Endodermal cell (in vitro differentiated cells): ENCODE measurements at regions not wholly inside any gene's neighbourhood (a gene's known extent, or its start where the extent isn't known, plus 50 kb on each side); places are given as distances from the start of the nearest gene placed in this dataset.

ENCODE experiments used
- DNase-seq: peaks from one replicate; pipeline ENCODE4 v3.0.0-alpha.2; 2017
- H3K27ac ChIP-seq: 2 replicates; pipeline ENCODE4 v1.5.1; 2013; ENCODE audit warnings: mild to moderate bottlenecking, low read depth, low read length, moderate library complexity
- H3K27me3 ChIP-seq: 2 replicates; pipeline ENCODE4 v1.6.1; 2013; ENCODE audit warnings: mild to moderate bottlenecking, low read length, moderate library complexity; ENCODE audit not compliant: insufficient read depth, control insufficient read depth, poor library complexity, severe bottlenecking
- H3K36me3 ChIP-seq: 2 replicates; pipeline ENCODE4 v1.7.0; 2013; ENCODE audit warnings: mild to moderate bottlenecking, low read length, moderate library complexity; ENCODE audit not compliant: control insufficient read depth, insufficient read depth
- H3K4me1 ChIP-seq: one replicate; pipeline ENCODE4 v1.7.0; 2013; ENCODE audit warnings: low read length; ENCODE audit not compliant: control insufficient read depth, insufficient read depth
- H3K4me3 ChIP-seq: 2 replicates; pipeline ENCODE4 v1.5.1; 2013; ENCODE audit warnings: mild to moderate bottlenecking, low read length, moderate library complexity
- H3K9ac ChIP-seq: 2 replicates; pipeline ENCODE4 v1.6.1; 2013; ENCODE audit warnings: mild to moderate bottlenecking, low read length, moderate library complexity; ENCODE audit not compliant: poor library complexity, severe bottlenecking; ENCODE audit errors: extremely low read depth
- H3K9me3 ChIP-seq: 2 replicates; pipeline ENCODE4 v1.6.1; 2013; ENCODE audit warnings: mild to moderate bottlenecking, low read length, moderate library complexity; ENCODE audit not compliant: control insufficient read depth
- H3K27ac Mint-ChIP-seq: 2 replicates; pipeline ENCODE4 v1.8.0; 2020; ENCODE audit warnings: mixed read lengths
- H3K27me3 Mint-ChIP-seq: 2 replicates; pipeline ENCODE4 v1.8.0; 2021; ENCODE audit warnings: mild to moderate bottlenecking, mixed read lengths; ENCODE audit not compliant: insufficient read depth
- H3K36me3 Mint-ChIP-seq: 2 replicates; pipeline ENCODE4 v1.8.0; 2020; ENCODE audit warnings: low read depth, mixed read lengths
- H3K4me1 Mint-ChIP-seq: 2 replicates; pipeline ENCODE4 v1.8.0; 2020; ENCODE audit warnings: mixed read lengths
- H3K4me3 Mint-ChIP-seq: 2 replicates; pipeline ENCODE4 v1.8.0; 2020; ENCODE audit warnings: mild to moderate bottlenecking, moderate library complexity, mixed read lengths
- H3K9me3 Mint-ChIP-seq: 2 replicates; pipeline ENCODE4 v1.8.0; 2020; ENCODE audit warnings: mild to moderate bottlenecking, mixed read lengths
- WGBS, 2 experiments: methylation state at CpG; one replicate each; pipeline versions ENCODE4 v1.1.5 to v1.1.7; 2013; ENCODE audit warnings: missing lambda C conversion rate in 2 of 2, mixed read lengths in 1 of 2; ENCODE audit not compliant: insufficient coverage in 1 of 2, insufficient read length in 1 of 2; 5-methylcytosine and 5-hydroxymethylcytosine counted together
- TF ChIP-seq, protein P1 (sequence below): fragments of 200-600 bp; sonication (generic); conservative IDR thresholded peaks from 2 replicates; pipeline ENCODE4 v1.5.0; 2021; ENCODE audit warnings: antibody characterized with exemption, mild to moderate bottlenecking

DNA sequence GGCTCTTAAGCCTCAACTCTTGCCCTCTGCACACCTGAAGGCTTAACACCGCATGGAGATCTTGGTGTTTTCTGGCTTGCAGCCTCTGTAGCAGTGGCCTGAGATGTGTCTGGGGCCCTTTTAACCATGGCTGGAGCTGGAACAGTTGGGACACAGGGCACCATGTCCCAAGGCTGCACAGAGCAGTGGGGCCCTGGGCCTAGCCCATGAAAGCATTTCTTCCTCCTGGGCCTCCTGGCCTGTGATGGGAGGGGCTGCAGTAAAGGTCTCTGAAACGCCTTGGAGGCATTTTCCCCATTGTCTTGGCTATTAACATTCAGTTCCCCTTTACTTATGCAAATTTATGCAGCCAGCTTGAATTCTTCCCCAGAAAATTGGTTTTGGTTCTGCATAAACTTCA, 735.5 kb upstream of the ALCAM start:
- peaks cover 2% of the 10 kb centered on the region for H3K36me3 Mint-ChIP-seq
- no peak overlapping the region for H3K4me3 ChIP-seq
- no peaks in the 10 kb centered on the region for H3K36me3 ChIP-seq
- no peaks in the 10 kb centered on the region for H3K27me3 ChIP-seq
- H3K4me1 Mint-ChIP-seq, result no peaks in the 10 kb centered on the region
- TF ChIP-seq, protein P1, sequence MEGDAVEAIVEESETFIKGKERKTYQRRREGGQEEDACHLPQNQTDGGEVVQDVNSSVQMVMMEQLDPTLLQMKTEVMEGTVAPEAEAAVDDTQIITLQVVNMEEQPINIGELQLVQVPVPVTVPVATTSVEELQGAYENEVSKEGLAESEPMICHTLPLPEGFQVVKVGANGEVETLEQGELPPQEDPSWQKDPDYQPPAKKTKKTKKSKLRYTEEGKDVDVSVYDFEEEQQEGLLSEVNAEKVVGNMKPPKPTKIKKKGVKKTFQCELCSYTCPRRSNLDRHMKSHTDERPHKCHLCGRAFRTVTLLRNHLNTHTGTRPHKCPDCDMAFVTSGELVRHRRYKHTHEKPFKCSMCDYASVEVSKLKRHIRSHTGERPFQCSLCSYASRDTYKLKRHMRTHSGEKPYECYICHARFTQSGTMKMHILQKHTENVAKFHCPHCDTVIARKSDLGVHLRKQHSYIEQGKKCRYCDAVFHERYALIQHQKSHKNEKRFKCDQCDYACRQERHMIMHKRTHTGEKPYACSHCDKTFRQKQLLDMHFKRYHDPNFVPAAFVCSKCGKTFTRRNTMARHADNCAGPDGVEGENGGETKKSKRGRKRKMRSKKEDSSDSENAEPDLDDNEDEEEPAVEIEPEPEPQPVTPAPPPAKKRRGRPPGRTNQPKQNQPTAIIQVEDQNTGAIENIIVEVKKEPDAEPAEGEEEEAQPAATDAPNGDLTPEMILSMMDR, result no peak
- no peaks in the 10 kb centered on the region for H3K27me3 Mint-ChIP-seq
- WGBS, 2 experiments, result 76% methylated on average over 2 of the region's 2 CpGs; no CpG with 5 or more reads in 1 of the 2 experiments
- no peak for DNase-seq
- no peak overlapping the region for H3K27ac ChIP-seq
- H3K4me3 Mint-ChIP-seq, result no peak overlapping the region
- H3K27ac Mint-ChIP-seq, result no peak overlapping the region
- peaks cover 29% of the 10 kb centered on the region for H3K9me3 Mint-ChIP-seq
- no peak overlapping the region for H3K9ac ChIP-seq
- H3K9me3 ChIP-seq, result peaks cover 11% of the 10 kb centered on the region
- H3K4me1 ChIP-seq, result no peaks in the 10 kb centered on the region

DNA sequence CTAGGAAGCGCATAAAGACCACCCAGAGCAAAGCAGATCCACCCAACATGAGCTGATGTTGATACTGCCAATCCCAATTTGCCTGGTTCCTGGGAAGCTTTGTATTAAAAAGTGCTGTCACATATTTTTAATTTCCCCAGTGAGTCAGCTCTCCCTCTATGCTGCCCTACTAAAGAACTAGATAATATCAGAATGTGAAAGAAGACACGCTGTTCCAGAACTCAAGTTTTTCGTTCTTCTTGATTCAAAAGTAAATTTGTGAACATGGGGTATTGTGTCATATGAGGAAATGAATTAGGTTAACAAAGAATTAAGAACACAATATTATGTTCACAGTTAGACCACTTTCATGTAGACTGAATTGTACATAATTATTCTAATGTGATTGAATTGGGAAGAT, 734.2 kb upstream of the ALCAM start:
- no peaks in the 10 kb centered on the region for H3K27me3 Mint-ChIP-seq
- H3K4me1 ChIP-seq, result no peaks in the 10 kb centered on the region
- no peak overlapping the region for H3K27ac ChIP-seq
- H3K4me1 Mint-ChIP-seq, result no peaks in the 10 kb centered on the region
- peaks cover 11% of the 10 kb centered on the region for H3K9me3 ChIP-seq
- H3K27ac Mint-ChIP-seq, result no peak overlapping the region
- TF ChIP-seq, protein P1, result no peak
- H3K4me3 Mint-ChIP-seq, result no peak overlapping the region
- H3K4me3 ChIP-seq, result no peak overlapping the region
- H3K36me3 Mint-ChIP-seq, result peaks cover 2% of the 10 kb centered on the region
- H3K27me3 ChIP-seq, result no peaks in the 10 kb centered on the region
- no peak for DNase-seq
- H3K9ac ChIP-seq, result no peak overlapping the region
- WGBS, 2 experiments, result 95 to 100% methylated on average over 1 to 3 of the region's 3 CpGs
- H3K9me3 Mint-ChIP-seq, result peaks cover 29% of the 10 kb centered on the region
- no peaks in the 10 kb centered on the region for H3K36me3 ChIP-seq

DNA sequence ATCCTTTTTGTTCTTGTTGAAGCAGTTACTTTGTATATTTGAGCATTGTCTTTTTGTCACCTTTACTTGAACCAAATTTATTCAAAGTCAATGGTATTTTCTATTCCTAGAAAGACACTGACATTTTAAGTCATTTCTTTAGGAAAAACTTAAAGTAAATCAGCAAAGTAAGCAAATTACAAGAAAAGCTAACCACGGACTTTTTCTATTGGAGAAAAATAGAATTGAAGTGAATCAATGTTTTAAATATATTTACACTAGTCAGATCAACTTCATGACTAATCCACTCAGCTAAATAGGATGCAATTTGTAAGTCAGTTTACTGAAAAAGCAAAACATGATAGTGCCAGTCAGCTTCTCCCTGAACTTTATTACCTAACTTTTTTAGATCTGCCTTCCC, 733.8 kb upstream of the ALCAM start:
- WGBS, 2 experiments, result no CpG with 5 or more reads among the region's 1 CpG
- no peak overlapping the region for H3K27ac Mint-ChIP-seq
- Histone ChIP-seq H3K4me3 (no peak overlapping the region), H3K36me3 (no peaks in the 10 kb centered on the region), H3K9me3 (peaks cover 11% of the 10 kb centered on the region), H3K9ac (no peak overlapping the region), H3K4me1 (no peaks in the 10 kb centered on the region), H3K27me3 (no peaks in the 10 kb centered on the region), H3K27ac (no peak overlapping the region)
- H3K4me1 Mint-ChIP-seq, result no peaks in the 10 kb centered on the region
- TF ChIP-seq, protein P1, result no peak
- no peak for DNase-seq
- peaks cover 2% of the 10 kb centered on the region for H3K36me3 Mint-ChIP-seq
- no peaks in the 10 kb centered on the region for H3K27me3 Mint-ChIP-seq
- no peak overlapping the region for H3K4me3 Mint-ChIP-seq
- H3K9me3 Mint-ChIP-seq, result peaks cover 29% of the 10 kb centered on the region
